Prostate gland (tissue), 2 donors: ENCODE measurements at regions not wholly inside any gene's neighbourhood (a gene's known extent, or its start where the extent isn't known, plus 50 kb on each side); places are given as distances from the start of the nearest gene placed in this dataset.

Source experiments
- DNase-seq: peaks from one replicate; pipeline ENCODE4 v3.0.0-alpha.2; 2019; ENCODE audit warnings: low spot score
- H3K27ac ChIP-seq, 2 donors: fragments of 200-600 bp; sonication (generic); 2 replicates each; pipeline ENCODE4 v1.5.1; 2017 to 2019
- H3K27me3 ChIP-seq: fragments of 200-600 bp; sonication (generic); replicated peaks from 2 replicates; pipeline ENCODE4 v1.5.1; 2019; ENCODE audit not compliant: insufficient read depth
- H3K36me3 ChIP-seq, 2 donors: fragments of 200-600 bp; sonication (generic); 1 replicate in 1 of 2; 2 replicates in 1 of 2; pipeline versions ENCODE4 v1.5.1 to v1.8.1; 2017 to 2019
- H3K4me1 ChIP-seq: fragments of 200-600 bp; sonication (generic); replicated peaks from 2 replicates; pipeline ENCODE4 v1.5.1; 2019
- H3K4me3 ChIP-seq, 2 donors: fragments of 200-600 bp; sonication (generic); 2 replicates each; pipeline ENCODE4 v1.5.1; 2017 to 2019
- H3K9me3 ChIP-seq: fragments of 200-600 bp; sonication (generic); 2 replicates; pipeline ENCODE4 v1.5.1; 2017
- CTCF ChIP-seq, 4 experiments: fragments of 200-600 bp in 2 of 4; fragments of 450-650 bp in 2 of 4; sonication (generic) in 2 of 4; IDR thresholded peaks; 1 replicate in 3 of 4; 2 replicates in 1 of 4; pipeline ENCODE4 v1.5.1; 2016 to 2019; ENCODE audit warnings: antibody characterized with exemption in 4 of 4, mild to moderate bottlenecking in 2 of 4, moderate library complexity in 2 of 4
- POLR2A ChIP-seq: fragments of 450-650 bp; IDR thresholded peaks from one replicate; pipeline ENCODE4 v1.6.1; 2016; ENCODE audit warnings: antibody characterized with exemption, mild to moderate bottlenecking
- POLR2AphosphoS5 ChIP-seq: sonication (generic); formaldehyde crosslinking; IDR thresholded peaks from one replicate; pipeline ENCODE4 v1.6.1; 2017; ENCODE audit warnings: antibody characterized with exemption
- WGBS: methylation state at CpG from one replicate; pipeline ENCODE4 v1.1.5; 2018; 5-methylcytosine and 5-hydroxymethylcytosine counted together
- intact Hi-C: fragments of 100-400 bp; cut with DNase I; formaldehyde crosslinking; loops from one replicate; pipeline ENCODE4 v1.14.2; 2022

GRCh38 chrX:69083801-69084200 is 81.5 kb downstream of the PJA1 start:
- TF ChIP-seq CTCF (IDR thresholded peaks at IDR 0.05): no peak
- TF ChIP-seq POLR2AphosphoS5: no peak
- TF ChIP-seq POLR2A: no peak
- 72% methylated on average over 3 of the region's 4 CpGs for WGBS
- Histone ChIP-seq H3K4me1 (no peaks in the 10 kb centered on the region), H3K27me3 (no peaks in the 10 kb centered on the region), H3K9me3 (no peaks in the 10 kb centered on the region), H3K4me3 (no peak overlapping the region), H3K27ac (no peak overlapping the region), H3K36me3 (no peaks in the 10 kb centered on the region)
- intact Hi-C loops: no loop called here
- DNase-seq: no peak

- Histone ChIP-seq H3K4me3 (no peak overlapping the region), H3K36me3 (no peaks in the 10 kb centered on the region), H3K4me1 (no peaks in the 10 kb centered on the region), H3K27me3 (no peaks in the 10 kb centered on the region), H3K9me3 (no peaks in the 10 kb centered on the region), H3K27ac (no peak overlapping the region)
- DNase-seq: no peak
- intact Hi-C loops: no loop called here
- TF ChIP-seq POLR2A (no peak), POLR2AphosphoS5 (no peak), CTCF (IDR thresholded peaks at IDR 0.05) (no peak)
- 90% methylated on average over 3 of the region's 3 CpGs for WGBS
Measured at GRCh38 chrX:69083361-69083760, 81.9 kb downstream of the PJA1 start.

- 93% methylated on average over 6 of the region's 7 CpGs for WGBS
- no peaks in the 10 kb centered on the region for H3K4me1 ChIP-seq
- intact Hi-C loops: no loop called here
- H3K27ac ChIP-seq: no peak overlapping the region
- no peaks in the 10 kb centered on the region for H3K27me3 ChIP-seq
- TF ChIP-seq POLR2A (no peak), CTCF (IDR thresholded peaks at IDR 0.05) (no peak), POLR2AphosphoS5 (no peak)
- no peak overlapping the region for H3K4me3 ChIP-seq
- no peak for DNase-seq
- H3K9me3 ChIP-seq: no peaks in the 10 kb centered on the region
- H3K36me3 ChIP-seq: no peaks in the 10 kb centered on the region
Measured at GRCh38 chrX:69082753-69083150, 82.5 kb downstream of the PJA1 start.

- Histone ChIP-seq H3K4me1 (no peaks in the 10 kb centered on the region), H3K27me3 (no peaks in the 10 kb centered on the region), H3K36me3 (no peaks in the 10 kb centered on the region), H3K27ac (no peak overlapping the region), H3K4me3 (no peak overlapping the region), H3K9me3 (no peaks in the 10 kb centered on the region)
- intact Hi-C loops: no loop called here
- TF ChIP-seq POLR2AphosphoS5 (no peak), CTCF (IDR thresholded peaks at IDR 0.05) (no peak), POLR2A (no peak)
- DNase-seq: no peak
- 82% methylated on average over 10 of the region's 10 CpGs for WGBS
Measured at GRCh38 chrX:69082055-69082752, 83.0 kb downstream of the PJA1 start.

- Histone ChIP-seq H3K4me3 (no peak overlapping the region), H3K9me3 (no peaks in the 10 kb centered on the region), H3K27me3 (no peaks in the 10 kb centered on the region), H3K36me3 (no peaks in the 10 kb centered on the region), H3K4me1 (no peaks in the 10 kb centered on the region), H3K27ac (no peak overlapping the region)
- TF ChIP-seq POLR2AphosphoS5: no peak
- TF ChIP-seq POLR2A: no peak
- no peak for TF ChIP-seq CTCF (IDR thresholded peaks at IDR 0.05)
- WGBS: 57% methylated on average over 15 of the region's 15 CpGs
- no peak for DNase-seq
- intact Hi-C loops: no loop called here
Measured at GRCh38 chrX:69080855-69081465, 84.3 kb downstream of the PJA1 start.
